Colonic mucosa (tissue), 4 donors: ENCODE measurements at regions not wholly inside any gene's neighbourhood (a gene's known extent, or its start where the extent isn't known, plus 50 kb on each side); places are given as distances from the start of the nearest gene placed in this dataset.

ENCODE experiments used
- DNase-seq: peaks from one replicate; pipeline ENCODE4 v3.0.0-alpha.2; 2020
- H3K27ac ChIP-seq: fragments of 200-600 bp; one replicate; pipeline ENCODE4 v1.8.0; 2021
- H3K27me3 ChIP-seq: fragments of 200-600 bp; one replicate; pipeline ENCODE4 v1.8.0; 2021
- H3K36me3 ChIP-seq: fragments of 200-600 bp; one replicate; pipeline ENCODE4 v1.8.0; 2021
- H3K4me1 ChIP-seq: fragments of 200-600 bp; one replicate; pipeline ENCODE4 v1.8.0; 2021; ENCODE audit warnings: mild to moderate bottlenecking
- H3K4me3 ChIP-seq: fragments of 200-600 bp; one replicate; pipeline ENCODE4 v1.8.0; 2021
- H3K9ac ChIP-seq, 2 donors: one replicate each; pipeline ENCODE4 v1.7.0; 2013; ENCODE audit warnings: control low read depth in 2 of 2, low read depth in 2 of 2, low read length in 2 of 2
- H3K9me3 ChIP-seq: fragments of 200-600 bp; one replicate; pipeline ENCODE4 v1.8.0; 2021
- CTCF ChIP-seq: fragments of 200-600 bp; IDR thresholded peaks from one replicate; pipeline ENCODE4 v1.8.0; 2022; ENCODE audit warnings: antibody characterized with exemption, mild to moderate bottlenecking
- intact Hi-C: fragments of 100-400 bp; cut with DNase I; formaldehyde crosslinking; loops from one replicate; pipeline ENCODE4 v1.14.1; 2022
- donor health status: healthy.
- donor health status: DM: no; HTN: no; CAD: no.
- donor health status: DM: no; HTN: no; CAD: no.

DNA sequence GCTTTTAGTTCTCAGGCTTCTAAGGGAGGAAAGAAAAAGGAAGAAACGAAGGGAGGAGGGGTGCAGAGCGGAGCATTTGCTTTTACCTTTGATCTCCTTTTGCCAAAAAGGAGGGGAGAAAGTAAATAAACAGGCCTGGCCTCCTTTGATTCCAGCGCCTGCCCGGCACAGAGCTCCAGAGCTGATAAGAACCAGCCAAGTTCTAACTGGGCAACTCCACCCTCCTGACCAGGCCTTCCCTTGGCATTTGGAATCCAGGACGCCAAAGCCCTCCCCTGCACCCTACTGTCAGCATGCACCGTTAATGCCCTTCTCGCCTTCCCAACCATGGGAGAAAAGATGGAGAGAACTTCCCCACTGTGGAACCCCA, 120.8 kb upstream of the PTPN1 start:
- Histone ChIP-seq H3K9me3 (no peaks in the 10 kb centered on the region), H3K4me3 (no peak overlapping the region), H3K27ac (no peak overlapping the region), H3K9ac (peak overlapping the region in 1 of 2 donors; percentile 4), H3K4me1 (no peaks in the 10 kb centered on the region), H3K27me3 (no peaks in the 10 kb centered on the region), H3K36me3 (no peaks in the 10 kb centered on the region)
- intact Hi-C loops, result no loop called here
- peak; percentile 78 for DNase-seq
- TF ChIP-seq CTCF, result no peak

DNA sequence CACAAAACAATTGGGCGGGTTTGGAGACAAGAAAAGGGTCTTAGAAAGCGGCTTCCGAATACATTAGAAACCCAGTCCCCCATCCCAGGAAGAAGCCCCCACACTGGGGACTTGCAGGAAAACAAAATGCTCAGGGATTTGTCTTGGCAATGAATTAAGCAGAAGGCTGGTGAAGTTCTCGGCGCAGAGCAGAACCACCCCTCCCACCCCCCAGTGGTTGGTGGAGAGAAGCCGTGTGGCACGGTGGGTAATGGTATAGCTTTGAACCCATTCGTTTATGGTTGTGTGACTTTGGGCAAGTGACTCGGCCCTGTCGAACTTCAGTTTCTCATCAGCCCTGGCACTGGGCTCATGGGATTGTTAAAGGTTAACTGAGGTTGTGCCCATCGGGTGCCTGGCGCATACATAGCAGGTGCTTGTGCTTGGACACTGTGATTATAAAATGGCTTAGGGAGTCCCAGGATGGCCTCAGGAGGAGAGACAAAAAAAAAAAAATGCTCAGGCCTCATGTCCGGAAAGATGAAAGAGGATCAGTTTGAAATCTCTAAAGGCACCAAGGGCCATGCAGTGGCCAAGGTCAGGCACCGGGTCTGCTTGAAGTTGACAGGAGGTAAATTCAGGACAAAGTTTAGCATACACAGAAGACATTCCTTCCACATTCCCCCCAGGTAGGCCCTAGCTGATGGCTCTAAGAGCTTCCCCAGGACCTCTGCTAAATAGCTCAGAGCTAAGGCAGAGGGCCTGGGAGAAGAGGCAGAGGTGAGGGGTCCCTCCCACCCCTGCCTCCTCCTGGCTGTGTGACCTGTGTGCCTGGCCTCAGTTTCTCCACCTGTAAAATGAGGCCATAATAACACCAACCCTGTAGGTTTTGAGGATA, 120.1 kb upstream of the PTPN1 start:
- peak overlapping the region in 1 of 2 donors; percentile 13 for H3K9ac ChIP-seq

DNA sequence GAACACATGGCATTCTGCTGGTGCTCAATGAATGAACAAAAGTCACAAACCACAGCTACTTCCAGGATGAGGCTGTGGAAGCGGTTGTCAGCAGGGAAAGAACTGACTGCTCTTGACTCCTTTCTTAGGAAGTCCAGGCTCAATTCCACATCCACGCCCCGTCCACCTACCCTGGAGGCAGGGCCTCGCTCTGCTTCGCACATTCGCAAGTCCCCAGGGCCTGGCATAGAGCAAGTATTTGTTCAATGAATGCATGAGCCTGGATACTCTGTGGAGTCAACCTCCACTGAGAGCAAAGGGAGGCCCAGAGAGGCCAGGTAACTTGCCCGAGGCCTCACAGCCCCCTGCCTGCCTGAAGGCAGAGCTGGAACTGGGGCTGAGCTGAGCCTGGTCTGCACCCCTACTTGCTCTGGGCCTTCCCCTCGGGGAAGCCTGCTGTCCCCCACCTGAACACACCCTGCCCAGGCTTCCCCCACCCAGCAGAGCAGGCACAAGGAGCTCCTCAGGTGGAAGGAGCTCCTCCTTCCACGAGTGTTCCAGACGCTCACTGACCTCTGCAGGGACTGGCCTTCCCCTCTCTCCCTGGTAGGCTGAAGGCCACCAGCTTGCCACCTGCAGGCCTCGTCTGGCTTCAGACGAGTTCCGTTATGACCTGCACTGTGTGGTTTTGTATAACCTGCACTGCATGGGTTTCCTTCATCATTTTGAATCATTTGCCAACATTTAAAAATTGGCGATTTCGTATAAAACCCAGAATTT, 119.3 kb upstream of the PTPN1 start:
- no peak overlapping the region for H3K27ac ChIP-seq

More for the DNA sequence above, 120.1 kb upstream of the PTPN1 start:
- Histone ChIP-seq H3K27me3 (no peaks in the 10 kb centered on the region), H3K9me3 (no peaks in the 10 kb centered on the region), H3K4me1 (no peaks in the 10 kb centered on the region), H3K4me3 (no peak overlapping the region), H3K27ac (no peak overlapping the region), H3K36me3 (no peaks in the 10 kb centered on the region)
- no peak for TF ChIP-seq CTCF
- intact Hi-C loops, result no loop called here
- no peak for DNase-seq

GRCh38 chr20:50391444-50392137, 118.6 kb upstream of the PTPN1 start:
- H3K27ac ChIP-seq, result no peak overlapping the region
- no peaks in the 10 kb centered on the region for H3K4me1 ChIP-seq
- H3K36me3 ChIP-seq, result no peaks in the 10 kb centered on the region
- no peak for TF ChIP-seq CTCF
- no peaks in the 10 kb centered on the region for H3K9me3 ChIP-seq
- no peaks in the 10 kb centered on the region for H3K27me3 ChIP-seq
- no peak for DNase-seq
- no peak overlapping the region for H3K4me3 ChIP-seq
- intact Hi-C loops, result no loop called here
- H3K9ac ChIP-seq, result peak overlapping the region in 1 of 2 donors; percentile 10

More for the DNA sequence above, 119.3 kb upstream of the PTPN1 start:
- Histone ChIP-seq H3K27me3 (no peaks in the 10 kb centered on the region), H3K4me1 (no peaks in the 10 kb centered on the region), H3K4me3 (no peak overlapping the region), H3K36me3 (no peaks in the 10 kb centered on the region), H3K9me3 (no peaks in the 10 kb centered on the region), H3K9ac (peak overlapping the region in 1 of 2 donors; percentile 13)
- no peak for TF ChIP-seq CTCF
- DNase-seq, result no peak
- intact Hi-C loops, result no loop called here

GRCh38 chr20:50392138-50392866, 117.9 kb upstream of the PTPN1 start:
- no peak for DNase-seq
- H3K9ac ChIP-seq, result peak overlapping the region in 1 of 2 donors; percentile 10
- H3K36me3 ChIP-seq, result no peaks in the 10 kb centered on the region
- intact Hi-C loops, result no loop called here
- H3K4me3 ChIP-seq, result no peak overlapping the region
- no peaks in the 10 kb centered on the region for H3K9me3 ChIP-seq
- TF ChIP-seq CTCF, result no peak
- H3K4me1 ChIP-seq, result no peaks in the 10 kb centered on the region
- no peak overlapping the region for H3K27ac ChIP-seq
- no peaks in the 10 kb centered on the region for H3K27me3 ChIP-seq
